ENCODE measurements at regions not wholly inside any gene's neighbourhood (a gene's known extent, or its start where the extent isn't known, plus 50 kb on each side); places are given as distances from the start of the nearest gene placed in this dataset.

- TF ChIP-seq, protein P1, sequence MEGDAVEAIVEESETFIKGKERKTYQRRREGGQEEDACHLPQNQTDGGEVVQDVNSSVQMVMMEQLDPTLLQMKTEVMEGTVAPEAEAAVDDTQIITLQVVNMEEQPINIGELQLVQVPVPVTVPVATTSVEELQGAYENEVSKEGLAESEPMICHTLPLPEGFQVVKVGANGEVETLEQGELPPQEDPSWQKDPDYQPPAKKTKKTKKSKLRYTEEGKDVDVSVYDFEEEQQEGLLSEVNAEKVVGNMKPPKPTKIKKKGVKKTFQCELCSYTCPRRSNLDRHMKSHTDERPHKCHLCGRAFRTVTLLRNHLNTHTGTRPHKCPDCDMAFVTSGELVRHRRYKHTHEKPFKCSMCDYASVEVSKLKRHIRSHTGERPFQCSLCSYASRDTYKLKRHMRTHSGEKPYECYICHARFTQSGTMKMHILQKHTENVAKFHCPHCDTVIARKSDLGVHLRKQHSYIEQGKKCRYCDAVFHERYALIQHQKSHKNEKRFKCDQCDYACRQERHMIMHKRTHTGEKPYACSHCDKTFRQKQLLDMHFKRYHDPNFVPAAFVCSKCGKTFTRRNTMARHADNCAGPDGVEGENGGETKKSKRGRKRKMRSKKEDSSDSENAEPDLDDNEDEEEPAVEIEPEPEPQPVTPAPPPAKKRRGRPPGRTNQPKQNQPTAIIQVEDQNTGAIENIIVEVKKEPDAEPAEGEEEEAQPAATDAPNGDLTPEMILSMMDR (IDR thresholded peaks at IDR 0.05), result no peak
- no peak for TF ChIP-seq POLR2AphosphoS5 (IDR thresholded peaks at IDR 0.05)
- TF ChIP-seq POLR2A (IDR thresholded peaks at IDR 0.05), result no peak
Measured at GRCh38 chr3:56971816-56972215, 88.6 kb upstream of the SPATA12 start.

Data from suprapubic skin (tissue), 4 donors.